GM12864 (cell line): ENCODE measurements at regions not wholly inside any gene's neighbourhood (a gene's known extent, or its start where the extent isn't known, plus 50 kb on each side); places are given as distances from the start of the nearest gene placed in this dataset.

Experiments used
- DNase-seq: peaks from one replicate; pipeline ENCODE4 v3.0.0-alpha.2; 2011; ENCODE audit warnings: low read depth
- H3K4me3 ChIP-seq: 2 replicates; pipeline ENCODE4 v1.5.1; 2011; ENCODE audit warnings: mild to moderate bottlenecking, low read depth, low read length, control low read depth
- CTCF ChIP-seq: IDR thresholded peaks from 2 replicates; pipeline ENCODE4 v1.5.1; 2011; ENCODE audit warnings: low read depth, mild to moderate bottlenecking, moderate library complexity, low read length, control low read depth, inconsistent platforms; ENCODE audit errors: missing control alignments

GRCh38 chr7:34312624-34313023, 345.4 kb upstream of the NPSR1 start:
- TF ChIP-seq CTCF, result no peak
- no peak for DNase-seq
- no peak overlapping the region for H3K4me3 ChIP-seq

GRCh38 chr7:34313289-34313688, 344.7 kb upstream of the NPSR1 start:
- TF ChIP-seq CTCF, result no peak
- H3K4me3 ChIP-seq, result no peak overlapping the region
- no peak for DNase-seq

DNA sequence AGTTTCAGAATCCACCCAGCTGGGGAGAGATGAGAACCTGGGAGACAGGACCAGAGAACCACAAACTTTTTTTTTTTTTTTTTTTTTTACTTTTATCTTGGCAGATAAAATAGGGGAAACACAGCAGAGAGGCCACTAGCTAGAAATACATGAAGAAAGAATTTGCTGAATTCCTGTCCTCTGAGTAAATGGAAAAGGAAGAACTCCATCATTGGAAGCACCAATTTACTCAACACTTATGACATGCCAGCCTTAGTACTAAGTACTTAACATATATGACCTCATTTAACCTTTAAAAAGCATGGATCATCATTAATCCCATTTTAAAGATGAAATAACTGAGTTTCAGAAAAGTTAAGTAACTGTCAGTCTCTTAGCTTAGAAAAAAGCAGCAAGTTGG, 343.0 kb upstream of the NPSR1 start:
- no peak overlapping the region for H3K4me3 ChIP-seq
- DNase-seq, result no peak
- no peak for TF ChIP-seq CTCF

- DNase-seq, result no peak
These were observed 341.0 kb upstream of the NPSR1 start for GRCh38 chr7:34317039-34317438.

GRCh38 chr7:34320412-34320811, 337.6 kb upstream of the NPSR1 start:
- no peak overlapping the region for H3K4me3 ChIP-seq
- no peak for DNase-seq
- no peak for TF ChIP-seq CTCF

More at GRCh38 chr7:34317039-34317438, 341.0 kb upstream of the NPSR1 start:
- H3K4me3 ChIP-seq, result no peak overlapping the region
- no peak for TF ChIP-seq CTCF

DNA sequence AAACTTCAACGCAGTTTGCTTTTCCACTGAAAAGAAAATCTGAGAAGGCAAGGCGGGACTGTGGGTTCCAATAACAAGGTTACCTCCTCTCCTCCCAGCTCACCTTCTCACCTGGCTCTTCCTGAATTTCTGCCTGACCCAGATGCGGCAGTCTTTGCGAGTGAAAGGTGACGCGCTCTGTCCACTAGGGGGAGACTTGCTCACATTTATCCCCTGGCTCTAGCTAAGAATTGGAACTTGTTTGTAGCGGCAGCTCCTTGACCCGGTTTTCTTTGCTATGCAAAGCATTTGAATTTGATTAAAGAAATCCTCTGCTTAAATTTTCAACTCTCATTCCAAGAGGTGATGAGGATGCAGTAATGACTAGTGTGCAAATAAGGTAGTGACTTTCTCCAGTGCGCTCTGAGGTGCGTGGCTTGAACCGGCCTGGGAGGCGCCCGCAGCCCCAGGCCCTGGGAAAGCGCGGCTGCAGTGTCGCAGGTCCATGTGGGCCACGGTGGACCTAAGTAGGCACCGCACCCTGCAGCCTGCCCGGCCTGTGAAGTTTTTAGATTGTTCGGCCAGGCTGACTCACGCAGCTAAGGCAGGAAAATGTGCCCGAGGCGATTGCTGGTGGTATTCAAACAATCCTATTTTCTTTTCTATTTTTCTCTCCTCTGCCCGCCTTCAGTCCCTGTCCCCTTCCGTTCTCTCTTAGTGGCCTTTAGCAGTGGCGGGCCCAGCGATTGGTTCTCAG, 336.9 kb upstream of the NPSR1 start:
- peak; percentile 92 for TF ChIP-seq CTCF
- DNase-seq, result peak; percentile 16
- no peak overlapping the region for H3K4me3 ChIP-seq

GRCh38 chr7:34322841-34323240, 335.2 kb upstream of the NPSR1 start:
- H3K4me3 ChIP-seq, result no peak overlapping the region
- no peak for DNase-seq
- TF ChIP-seq CTCF, result no peak
